OCI-LY3 (cell line): ENCODE measurements at regions not wholly inside any gene's neighbourhood (a gene's known extent, or its start where the extent isn't known, plus 50 kb on each side); places are given as distances from the start of the nearest gene placed in this dataset.

Experiments
- CTCF ChIP-seq: fragments of 200-600, 300-600 bp; sonication (generic); IDR thresholded peaks from 2 replicates; pipeline ENCODE4 v1.5.1; 2014; ENCODE audit warnings: antibody characterized with exemption, low read length, low read depth
- EZH2phosphoT487 ChIP-seq: fragments of 200-600 bp; shearing (Covaris generic); IDR thresholded peaks from 2 replicates; pipeline ENCODE4 v1.6.1; 2018; ENCODE audit warnings: antibody characterized with exemption, mixed run types, low read depth

- TF ChIP-seq CTCF (no peak), EZH2phosphoT487 (no peak)
These were observed 714.4 kb upstream of the MARCKS start for GRCh38 chr6:113142671-113143174.
